H1 (cell line): ENCODE measurements at regions not wholly inside any gene's neighbourhood (a gene's known extent, or its start where the extent isn't known, plus 50 kb on each side); places are given as distances from the start of the nearest gene placed in this dataset.

Source experiments
- POLR2AphosphoS5 ChIP-seq: IDR thresholded peaks from 2 replicates; pipeline ENCODE4 v1.6.1; 2011; ENCODE audit warnings: low read depth, low read length
- SIX5 ChIP-seq: IDR thresholded peaks from 2 replicates; pipeline ENCODE4 v1.6.1; 2011; ENCODE audit warnings: mild to moderate bottlenecking, low read depth, low read length
- SRF ChIP-seq: IDR thresholded peaks from 2 replicates; pipeline ENCODE4 v1.6.1; 2011; ENCODE audit warnings: mild to moderate bottlenecking, low read depth, low read length, moderate library complexity
- TF ChIP-seq, protein P1 (sequence below): fragments of 300-600 bp; sonication (generic); IDR thresholded peaks from 2 replicates; pipeline ENCODE4 v1.7.1; 2012; ENCODE audit warnings: low read length, moderate library complexity, mild to moderate bottlenecking, inconsistent platforms; ENCODE audit not compliant: insufficient replicate concordance

DNA sequence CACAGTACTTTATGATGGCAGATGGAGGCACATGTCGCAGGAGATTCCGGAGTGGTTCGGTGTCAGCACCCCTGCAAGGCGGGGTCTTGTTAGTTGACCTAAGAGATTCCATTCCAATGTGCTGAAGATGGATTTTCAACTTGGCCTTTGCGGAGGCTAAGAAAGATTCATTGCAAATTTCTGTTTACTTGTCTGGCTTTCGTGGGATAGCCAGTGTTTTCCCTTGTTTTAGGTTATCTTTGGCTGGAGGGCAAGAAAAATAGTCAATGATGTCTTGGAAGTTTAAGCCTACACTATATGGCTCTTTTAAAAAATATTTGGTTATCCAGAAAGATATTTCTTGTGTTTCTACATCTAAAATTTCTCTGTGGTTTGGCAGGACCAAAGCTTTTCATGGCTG is 123.6 kb upstream of the PTCH1 start (continued):
- TF ChIP-seq, protein P1, sequence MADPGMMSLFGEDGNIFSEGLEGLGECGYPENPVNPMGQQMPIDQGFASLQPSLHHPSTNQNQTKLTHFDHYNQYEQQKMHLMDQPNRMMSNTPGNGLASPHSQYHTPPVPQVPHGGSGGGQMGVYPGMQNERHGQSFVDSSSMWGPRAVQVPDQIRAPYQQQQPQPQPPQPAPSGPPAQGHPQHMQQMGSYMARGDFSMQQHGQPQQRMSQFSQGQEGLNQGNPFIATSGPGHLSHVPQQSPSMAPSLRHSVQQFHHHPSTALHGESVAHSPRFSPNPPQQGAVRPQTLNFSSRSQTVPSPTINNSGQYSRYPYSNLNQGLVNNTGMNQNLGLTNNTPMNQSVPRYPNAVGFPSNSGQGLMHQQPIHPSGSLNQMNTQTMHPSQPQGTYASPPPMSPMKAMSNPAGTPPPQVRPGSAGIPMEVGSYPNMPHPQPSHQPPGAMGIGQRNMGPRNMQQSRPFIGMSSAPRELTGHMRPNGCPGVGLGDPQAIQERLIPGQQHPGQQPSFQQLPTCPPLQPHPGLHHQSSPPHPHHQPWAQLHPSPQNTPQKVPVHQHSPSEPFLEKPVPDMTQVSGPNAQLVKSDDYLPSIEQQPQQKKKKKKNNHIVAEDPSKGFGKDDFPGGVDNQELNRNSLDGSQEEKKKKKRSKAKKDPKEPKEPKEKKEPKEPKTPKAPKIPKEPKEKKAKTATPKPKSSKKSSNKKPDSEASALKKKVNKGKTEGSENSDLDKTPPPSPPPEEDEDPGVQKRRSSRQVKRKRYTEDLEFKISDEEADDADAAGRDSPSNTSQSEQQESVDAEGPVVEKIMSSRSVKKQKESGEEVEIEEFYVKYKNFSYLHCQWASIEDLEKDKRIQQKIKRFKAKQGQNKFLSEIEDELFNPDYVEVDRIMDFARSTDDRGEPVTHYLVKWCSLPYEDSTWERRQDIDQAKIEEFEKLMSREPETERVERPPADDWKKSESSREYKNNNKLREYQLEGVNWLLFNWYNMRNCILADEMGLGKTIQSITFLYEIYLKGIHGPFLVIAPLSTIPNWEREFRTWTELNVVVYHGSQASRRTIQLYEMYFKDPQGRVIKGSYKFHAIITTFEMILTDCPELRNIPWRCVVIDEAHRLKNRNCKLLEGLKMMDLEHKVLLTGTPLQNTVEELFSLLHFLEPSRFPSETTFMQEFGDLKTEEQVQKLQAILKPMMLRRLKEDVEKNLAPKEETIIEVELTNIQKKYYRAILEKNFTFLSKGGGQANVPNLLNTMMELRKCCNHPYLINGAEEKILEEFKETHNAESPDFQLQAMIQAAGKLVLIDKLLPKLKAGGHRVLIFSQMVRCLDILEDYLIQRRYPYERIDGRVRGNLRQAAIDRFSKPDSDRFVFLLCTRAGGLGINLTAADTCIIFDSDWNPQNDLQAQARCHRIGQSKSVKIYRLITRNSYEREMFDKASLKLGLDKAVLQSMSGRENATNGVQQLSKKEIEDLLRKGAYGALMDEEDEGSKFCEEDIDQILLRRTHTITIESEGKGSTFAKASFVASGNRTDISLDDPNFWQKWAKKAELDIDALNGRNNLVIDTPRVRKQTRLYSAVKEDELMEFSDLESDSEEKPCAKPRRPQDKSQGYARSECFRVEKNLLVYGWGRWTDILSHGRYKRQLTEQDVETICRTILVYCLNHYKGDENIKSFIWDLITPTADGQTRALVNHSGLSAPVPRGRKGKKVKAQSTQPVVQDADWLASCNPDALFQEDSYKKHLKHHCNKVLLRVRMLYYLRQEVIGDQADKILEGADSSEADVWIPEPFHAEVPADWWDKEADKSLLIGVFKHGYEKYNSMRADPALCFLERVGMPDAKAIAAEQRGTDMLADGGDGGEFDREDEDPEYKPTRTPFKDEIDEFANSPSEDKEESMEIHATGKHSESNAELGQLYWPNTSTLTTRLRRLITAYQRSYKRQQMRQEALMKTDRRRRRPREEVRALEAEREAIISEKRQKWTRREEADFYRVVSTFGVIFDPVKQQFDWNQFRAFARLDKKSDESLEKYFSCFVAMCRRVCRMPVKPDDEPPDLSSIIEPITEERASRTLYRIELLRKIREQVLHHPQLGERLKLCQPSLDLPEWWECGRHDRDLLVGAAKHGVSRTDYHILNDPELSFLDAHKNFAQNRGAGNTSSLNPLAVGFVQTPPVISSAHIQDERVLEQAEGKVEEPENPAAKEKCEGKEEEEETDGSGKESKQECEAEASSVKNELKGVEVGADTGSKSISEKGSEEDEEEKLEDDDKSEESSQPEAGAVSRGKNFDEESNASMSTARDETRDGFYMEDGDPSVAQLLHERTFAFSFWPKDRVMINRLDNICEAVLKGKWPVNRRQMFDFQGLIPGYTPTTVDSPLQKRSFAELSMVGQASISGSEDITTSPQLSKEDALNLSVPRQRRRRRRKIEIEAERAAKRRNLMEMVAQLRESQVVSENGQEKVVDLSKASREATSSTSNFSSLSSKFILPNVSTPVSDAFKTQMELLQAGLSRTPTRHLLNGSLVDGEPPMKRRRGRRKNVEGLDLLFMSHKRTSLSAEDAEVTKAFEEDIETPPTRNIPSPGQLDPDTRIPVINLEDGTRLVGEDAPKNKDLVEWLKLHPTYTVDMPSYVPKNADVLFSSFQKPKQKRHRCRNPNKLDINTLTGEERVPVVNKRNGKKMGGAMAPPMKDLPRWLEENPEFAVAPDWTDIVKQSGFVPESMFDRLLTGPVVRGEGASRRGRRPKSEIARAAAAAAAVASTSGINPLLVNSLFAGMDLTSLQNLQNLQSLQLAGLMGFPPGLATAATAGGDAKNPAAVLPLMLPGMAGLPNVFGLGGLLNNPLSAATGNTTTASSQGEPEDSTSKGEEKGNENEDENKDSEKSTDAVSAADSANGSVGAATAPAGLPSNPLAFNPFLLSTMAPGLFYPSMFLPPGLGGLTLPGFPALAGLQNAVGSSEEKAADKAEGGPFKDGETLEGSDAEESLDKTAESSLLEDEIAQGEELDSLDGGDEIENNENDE, result no peak
- TF ChIP-seq POLR2AphosphoS5 (no peak), SRF (no peak), SIX5 (no peak)
